Activated CD8-positive, alpha-beta memory T cell treated with anti-CD3 and anti-CD28 coated beads for 48 hours (primary cell): ENCODE measurements at regions not wholly inside any gene's neighbourhood (a gene's known extent, or its start where the extent isn't known, plus 50 kb on each side); places are given as distances from the start of the nearest gene placed in this dataset.
"Not testable (repeated sequence)": the region's sequence is repeated elsewhere in the genome, so short reads cannot be mapped to it uniquely, and the experiment has no call there.

Experiments used
- DNase-seq, 3 experiments: peaks; one replicate each; pipeline ENCODE4 v3.0.0-alpha.2; 2020; ENCODE audit warnings: low read depth in 2 of 3, low spot score in 2 of 3

DNA sequence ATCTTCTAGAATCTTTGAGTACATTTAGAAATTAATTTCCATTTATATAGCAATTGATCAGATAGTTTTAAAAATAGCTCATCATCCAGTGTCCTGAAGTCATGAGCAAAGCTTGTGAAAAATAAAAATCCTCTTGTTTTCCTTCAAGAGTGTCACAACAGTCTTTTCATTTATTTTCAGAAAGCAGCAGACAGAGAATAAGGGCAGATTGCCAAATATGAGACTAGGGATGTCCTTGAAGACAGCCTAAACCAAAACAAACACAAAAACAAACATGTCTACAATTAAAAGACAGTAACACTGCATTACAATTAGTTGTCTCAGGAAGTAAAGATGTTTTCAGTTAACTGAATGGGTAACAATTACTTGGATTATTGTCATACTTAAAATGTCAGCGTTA, 682.8 kb downstream of the TFAP2A start:
- DNase-seq: no peak

GRCh38 chr6:9725776-9726175, 689.1 kb downstream of the TFAP2A start:
- not testable (repeated sequence) for DNase-seq

DNA sequence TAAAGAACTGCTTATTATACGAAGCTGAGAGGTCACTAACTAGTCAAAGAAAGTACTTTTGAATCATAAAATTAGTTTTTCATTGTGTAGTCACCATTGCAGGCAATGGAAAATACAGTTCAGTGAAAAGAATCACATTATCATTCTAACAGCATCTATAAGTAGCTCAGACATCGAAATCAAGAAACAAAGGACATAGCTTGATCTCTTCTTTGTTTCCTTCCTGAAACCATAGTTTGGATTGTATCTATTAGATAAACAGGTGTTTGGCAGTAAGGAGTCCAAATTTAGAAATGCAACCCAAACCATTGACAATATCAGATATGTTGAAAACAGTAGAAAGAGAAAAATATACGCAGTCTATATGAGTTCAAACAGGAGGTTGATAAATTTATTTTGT, 697.3 kb downstream of the TFAP2A start:
- DNase-seq: no peak

DNA sequence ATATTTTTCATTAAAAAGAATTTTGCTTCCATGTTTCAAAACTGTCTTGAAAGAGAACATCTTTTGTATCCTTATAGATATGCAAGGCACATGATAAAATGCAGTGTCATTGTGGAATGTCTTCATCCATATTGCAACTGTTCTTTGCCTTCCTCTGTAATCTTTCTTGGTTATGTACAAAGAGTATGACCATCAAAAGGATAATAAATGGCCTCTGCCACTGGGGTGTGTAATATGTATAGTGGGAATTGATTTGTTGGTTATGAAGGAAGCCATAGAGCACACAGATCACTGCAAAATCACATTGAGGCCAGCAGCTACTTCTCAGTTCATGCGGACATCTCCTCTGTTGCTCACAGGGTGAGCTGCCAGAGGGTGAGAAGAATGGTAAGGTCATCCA, 703.5 kb downstream of the TFAP2A start:
- DNase-seq: no peak

DNA sequence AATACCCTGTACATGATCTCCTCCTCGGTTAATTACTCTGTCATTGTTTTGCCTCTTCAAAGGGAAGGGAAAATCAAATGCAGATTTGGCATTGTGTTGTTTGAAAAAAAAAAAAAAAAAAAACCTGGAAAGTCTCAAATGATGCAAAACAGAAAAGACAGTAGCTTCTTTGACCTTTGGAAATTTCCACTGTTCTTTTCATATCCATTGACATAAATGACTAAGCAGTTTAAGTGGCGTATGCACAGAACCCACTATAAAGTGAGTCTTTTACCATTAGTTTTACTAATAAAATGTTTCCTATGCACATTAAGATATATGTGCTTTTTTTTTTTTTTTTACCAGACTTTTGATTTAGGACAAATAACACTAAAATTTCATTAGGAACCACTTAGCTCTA, 704.3 kb downstream of the TFAP2A start:
- no peak for DNase-seq

GRCh38 chr6:9708600-9708999, 706.3 kb downstream of the TFAP2A start:
- DNase-seq: no peak

GRCh38 chr6:9704989-9705388, 709.9 kb downstream of the TFAP2A start:
- DNase-seq: no peak

GRCh38 chr6:9702914-9703313, 712.0 kb downstream of the TFAP2A start:
- no peak for DNase-seq

GRCh38 chr6:9699888-9700287, 715.0 kb downstream of the TFAP2A start:
- no peak for DNase-seq

DNA sequence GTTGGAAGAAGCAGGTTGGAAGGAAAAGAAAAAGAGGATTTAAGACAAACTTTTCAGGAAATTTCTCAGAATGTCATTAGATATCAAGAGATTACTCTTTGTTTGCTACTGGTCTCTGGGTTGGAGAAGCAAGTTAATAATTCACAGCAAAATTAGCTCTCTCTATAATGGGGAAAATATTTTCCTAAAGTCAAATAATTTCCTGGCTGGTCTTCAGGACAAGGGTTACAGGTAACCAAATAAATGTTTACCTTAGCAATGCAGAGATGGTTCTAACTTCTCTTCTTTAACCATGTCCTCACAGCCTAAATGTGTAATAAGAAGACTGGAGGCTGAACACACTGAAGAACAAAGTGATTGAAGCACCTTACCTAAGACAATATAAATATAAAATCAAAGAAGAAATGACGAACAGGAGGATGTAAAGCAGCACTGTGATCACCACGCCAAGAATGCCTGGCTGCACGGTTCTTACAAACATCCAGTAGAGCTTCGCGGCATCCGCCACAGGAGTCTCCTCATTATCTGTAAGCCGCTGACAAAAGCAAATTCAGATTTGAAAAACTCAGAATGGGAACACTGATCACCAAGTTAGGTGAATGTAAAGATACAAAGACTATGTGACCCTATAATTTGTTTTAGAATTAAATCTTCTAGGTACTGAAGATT, 717.5 kb downstream of the TFAP2A start:
- no peak for DNase-seq

DNA sequence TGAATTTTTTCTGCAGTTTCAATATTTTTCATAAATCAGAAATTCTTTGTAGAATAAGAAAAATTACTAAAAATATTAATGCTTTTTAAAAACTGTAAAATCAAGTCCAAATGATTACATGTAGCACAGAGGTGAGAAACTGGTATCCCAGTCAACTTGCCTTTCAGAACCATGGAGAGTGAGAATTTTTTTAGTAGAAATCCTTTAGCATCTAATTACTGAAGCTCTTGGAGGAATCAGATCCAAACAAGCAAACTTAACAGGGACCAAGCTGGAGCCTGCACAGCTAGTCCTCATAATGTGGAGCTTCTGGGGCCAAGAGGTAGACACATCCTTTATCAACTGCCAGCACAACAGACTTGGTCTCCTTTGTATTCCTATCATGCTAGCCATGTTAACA, 724.5 kb downstream of the TFAP2A start:
- no peak for DNase-seq

DNA sequence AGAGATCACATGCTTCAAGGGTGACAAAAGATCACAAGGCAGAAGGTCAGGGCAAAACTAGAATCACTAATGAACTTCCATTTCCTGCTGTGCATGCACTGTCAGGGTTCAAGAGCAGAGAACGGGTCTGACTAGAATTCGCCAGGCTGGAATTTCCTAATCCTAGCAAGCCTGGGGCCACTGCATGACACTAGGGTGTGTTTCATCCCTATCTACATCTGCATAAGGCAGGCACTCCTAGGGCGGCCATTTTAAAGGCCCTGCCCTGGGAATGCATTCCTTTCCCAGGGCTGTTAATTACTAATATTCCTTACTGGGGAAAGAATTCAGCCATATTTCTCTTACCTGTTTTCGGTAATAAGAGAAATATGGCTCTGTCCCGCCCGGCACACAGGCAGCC, 734.1 kb downstream of the TFAP2A start:
- DNase-seq: not testable (repeated sequence)

GRCh38 chr6:9675122-9675521, 739.8 kb downstream of the TFAP2A start:
- DNase-seq: no peak

- no peak for DNase-seq
Observed at GRCh38 chr6:9659848-9660247, 755.0 kb downstream of the TFAP2A start.

DNA sequence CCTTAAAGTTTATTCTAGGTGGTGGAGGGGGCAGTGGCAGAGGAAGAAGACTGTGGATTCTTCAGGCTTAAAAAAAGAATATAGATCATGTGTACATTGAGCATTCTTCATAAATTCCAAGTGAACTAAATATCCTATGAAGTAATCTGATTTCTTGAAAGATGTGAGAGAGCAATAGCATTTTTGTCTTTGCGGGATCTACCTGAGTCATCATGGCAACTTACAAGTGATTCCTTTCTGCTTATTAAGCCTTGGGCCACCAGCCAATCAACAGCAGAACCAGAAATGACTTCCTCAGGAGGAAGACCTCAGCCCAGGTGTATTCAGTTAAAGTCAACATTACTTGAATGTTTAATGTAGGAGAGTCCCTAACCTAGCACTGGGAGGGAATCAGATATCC, 756.9 kb downstream of the TFAP2A start:
- DNase-seq: no peak

- DNase-seq: no peak
Observed at GRCh38 chr6:9647599-9647998, 767.3 kb downstream of the TFAP2A start.

DNA sequence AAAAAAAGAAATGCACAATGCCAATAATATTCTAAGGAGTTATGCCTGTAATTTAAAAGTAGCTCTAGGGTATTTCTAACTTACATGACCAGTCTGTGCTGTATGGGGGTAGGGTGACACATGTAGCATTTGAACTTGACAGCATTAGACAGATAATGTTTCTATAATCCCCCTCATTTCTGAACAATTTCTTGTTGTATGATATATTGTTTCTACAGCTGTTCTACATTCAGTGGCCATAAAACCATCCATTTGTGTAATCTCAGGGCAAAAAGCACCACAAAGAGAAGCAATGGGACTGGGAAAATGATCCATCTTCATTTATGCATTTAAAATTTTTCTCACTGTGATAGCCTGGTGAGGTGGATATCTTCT, 767.8 kb downstream of the TFAP2A start:
- no peak for DNase-seq

DNA sequence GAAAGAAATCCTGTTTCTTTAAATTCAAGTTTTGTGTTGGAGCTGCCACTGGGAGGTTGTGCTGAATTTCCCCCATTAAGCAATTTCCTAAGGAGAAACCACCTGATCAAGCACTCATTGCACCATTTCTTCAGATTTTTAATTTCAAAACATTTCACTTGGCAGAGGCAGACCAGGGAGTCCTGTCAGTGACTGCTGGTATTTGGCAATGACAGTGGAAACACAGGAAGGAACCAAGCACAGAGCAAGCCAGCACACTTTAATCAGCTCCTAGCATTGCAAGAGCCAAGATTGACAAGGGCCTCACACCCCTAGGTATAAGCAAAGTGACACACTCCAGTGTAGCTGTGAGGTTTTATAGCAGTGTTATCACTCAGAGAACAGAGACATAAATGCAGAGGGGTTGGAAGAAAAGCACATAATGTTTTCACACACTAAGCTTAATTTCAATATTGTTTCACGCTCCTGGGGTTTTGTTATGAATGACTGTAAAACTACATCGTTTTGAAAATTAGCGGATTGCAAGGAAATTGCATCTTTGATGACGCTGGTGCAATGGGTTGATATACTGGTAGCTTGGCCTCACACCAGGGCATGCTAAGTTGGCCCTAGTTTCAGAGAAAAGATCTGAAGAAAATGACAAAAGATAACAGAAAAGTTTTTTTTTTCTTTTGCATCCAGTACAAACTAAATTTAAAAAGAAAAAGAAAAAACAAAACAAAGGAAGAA, 768.4 kb downstream of the TFAP2A start:
- no peak for DNase-seq

- DNase-seq: no peak
Observed at GRCh38 chr6:9638861-9639260, 776.0 kb downstream of the TFAP2A start.

DNA sequence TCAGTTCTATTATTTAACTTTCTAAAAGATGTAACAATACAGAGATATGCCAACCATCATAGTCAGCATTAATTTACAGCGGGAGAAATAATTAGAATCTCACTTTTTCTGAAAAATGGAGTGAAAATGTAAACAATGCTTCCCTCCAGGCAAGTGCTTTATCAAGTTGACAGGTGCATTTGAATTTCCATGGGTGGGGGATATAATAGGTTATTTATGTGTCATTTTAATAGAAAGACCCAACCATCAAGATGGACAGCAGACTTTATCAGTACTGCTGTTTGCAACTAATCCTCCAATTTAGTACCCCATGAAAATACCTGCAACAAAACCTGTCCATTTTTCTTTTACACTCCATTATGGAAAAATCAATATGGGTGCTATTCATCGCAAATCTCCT, 780.1 kb downstream of the TFAP2A start:
- DNase-seq: no peak

GRCh38 chr6:9632026-9632425, 782.8 kb downstream of the TFAP2A start:
- no peak for DNase-seq

DNA sequence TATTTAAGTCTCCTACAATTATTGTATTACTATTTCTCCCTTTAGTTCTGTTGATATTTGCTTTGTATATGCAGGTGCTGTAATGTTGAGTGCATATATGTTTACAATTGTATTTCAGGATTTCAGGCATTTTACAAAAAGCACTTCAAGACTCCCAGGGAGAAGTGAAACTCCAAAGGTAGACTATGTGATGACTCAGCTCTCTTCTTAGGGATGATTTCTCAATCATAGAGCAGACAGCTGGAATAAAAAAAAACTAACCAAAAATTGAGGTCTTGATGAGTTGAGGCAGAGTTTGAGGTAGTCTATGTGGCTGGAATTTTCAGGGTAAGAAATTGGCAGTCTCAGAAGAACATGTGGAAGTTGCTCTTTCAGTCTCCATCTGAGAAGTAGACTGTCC, 786.1 kb downstream of the TFAP2A start:
- DNase-seq: no peak

- DNase-seq: no peak
Observed at GRCh38 chr6:9627916-9628315, 787.0 kb downstream of the TFAP2A start.
